Keratinocyte (primary cell): ENCODE measurements at regions not wholly inside any gene's neighbourhood (a gene's known extent, or its start where the extent isn't known, plus 50 kb on each side); places are given as distances from the start of the nearest gene placed in this dataset.

ENCODE experiments used
- DNase-seq: peaks from one replicate; pipeline ENCODE4 v3.0.0-alpha.2; 2011; ENCODE audit warnings: low read depth, missing footprints, low spot score
- FAIRE-seq: peaks from 2 replicates; lab custom pipeline; 2011; peaks lifted over from hg19 to GRCh38; lab: Jason Lieb, UNC
- H2AFZ ChIP-seq: 2 replicates; pipeline ENCODE4 v1.6.0; 2012; ENCODE audit warnings: low read length, control low read depth, inconsistent platforms; ENCODE audit not compliant: control insufficient read depth
- H3K27ac ChIP-seq: 2 replicates; pipeline ENCODE4 v1.5.1; 2011; ENCODE audit warnings: low read length; ENCODE audit not compliant: control insufficient read depth, insufficient read depth
- H3K27me3 ChIP-seq: 3 replicates; pipeline ENCODE4 v1.6.0; 2011; ENCODE audit warnings: low read length; ENCODE audit not compliant: control insufficient read depth, insufficient read depth; ENCODE audit errors: extremely low read depth
- H3K36me3 ChIP-seq, 2 experiments: 2 replicates in 1 of 2; 3 replicates in 1 of 2; pipeline ENCODE4 v1.5.1; 2011; ENCODE audit warnings: low read length in 2 of 2, mild to moderate bottlenecking in 1 of 2; ENCODE audit not compliant: control insufficient read depth in 2 of 2, insufficient read depth in 2 of 2; ENCODE audit errors: extremely low read depth in 1 of 2
- H3K4me1 ChIP-seq: 3 replicates; pipeline ENCODE4 v1.5.1; 2011; ENCODE audit warnings: low read length; ENCODE audit not compliant: control insufficient read depth, insufficient read depth; ENCODE audit errors: extremely low read depth
- H3K4me2 ChIP-seq: 3 replicates; pipeline ENCODE4 v1.6.0; 2011; ENCODE audit warnings: low read depth, low read length; ENCODE audit not compliant: control insufficient read depth, insufficient read depth; ENCODE audit errors: extremely low read depth
- H3K4me3 ChIP-seq, 3 experiments: fragments of 200-600 bp in 1 of 3; sonication (generic) in 1 of 3; 2 replicates in 2 of 3; 3 replicates in 1 of 3; pipeline ENCODE4 v1.5.1; 2011 to 2016; ENCODE audit warnings: low read length in 3 of 3, mild to moderate bottlenecking in 3 of 3, control low read depth in 2 of 3, inconsistent platforms in 1 of 3, low read depth in 1 of 3, mixed read lengths in 1 of 3, mixed run types in 1 of 3, moderate library complexity in 1 of 3; ENCODE audit not compliant: control insufficient read depth in 2 of 3, insufficient read depth in 2 of 3; ENCODE audit errors: extremely low read depth in 1 of 3
- H3K79me2 ChIP-seq: 2 replicates; pipeline ENCODE4 v1.6.0; 2012; ENCODE audit warnings: low read length; ENCODE audit not compliant: control insufficient read depth, insufficient read depth
- H3K9ac ChIP-seq: 3 replicates; pipeline ENCODE4 v1.6.0; 2011; ENCODE audit warnings: low read length; ENCODE audit not compliant: control insufficient read depth, insufficient read depth; ENCODE audit errors: extremely low read depth
- H3K9me1 ChIP-seq: 3 replicates; pipeline ENCODE4 v1.6.0; 2011; ENCODE audit warnings: low read length; ENCODE audit not compliant: control insufficient read depth, insufficient read depth; ENCODE audit errors: extremely low read depth
- H3K9me3 ChIP-seq: 2 replicates; pipeline ENCODE4 v1.5.1; 2012; ENCODE audit warnings: low read depth, low read length; ENCODE audit not compliant: control insufficient read depth
- H4K20me1 ChIP-seq: 3 replicates; pipeline ENCODE4 v1.6.0; 2011; ENCODE audit warnings: low read length; ENCODE audit not compliant: control insufficient read depth, insufficient read depth; ENCODE audit errors: extremely low read depth
- CTCF ChIP-seq, 3 experiments: IDR thresholded peaks in 1 of 3; conservative IDR thresholded peaks in 1 of 3; optimal IDR thresholded peaks in 1 of 3; 2 replicates in 2 of 3; 3 replicates in 1 of 3; pipeline versions ENCODE3 to v1.5.1; 2011; ENCODE audit warnings: low read length in 3 of 3, mild to moderate bottlenecking in 3 of 3, moderate library complexity in 2 of 3, control low read depth in 1 of 3, inconsistent platforms in 1 of 3; ENCODE audit not compliant: insufficient read depth in 2 of 3; ENCODE audit errors: extremely low read depth in 1 of 3
- EZH2 ChIP-seq: IDR thresholded peaks from one replicate; pipeline ENCODE4 v1.6.1; 2012; ENCODE audit warnings: inconsistent platforms, mild to moderate bottlenecking, low read length, moderate library complexity
- dilution Hi-C: fragments of 300-500 bp; cut with MboI; formaldehyde crosslinking; loops from one replicate; pipeline ENCODE4 v1.7.0; 2020; ENCODE audit warnings: low sequenced_read_pairs; ENCODE audit not compliant: extremely low pct_ligation_motif_present

DNA sequence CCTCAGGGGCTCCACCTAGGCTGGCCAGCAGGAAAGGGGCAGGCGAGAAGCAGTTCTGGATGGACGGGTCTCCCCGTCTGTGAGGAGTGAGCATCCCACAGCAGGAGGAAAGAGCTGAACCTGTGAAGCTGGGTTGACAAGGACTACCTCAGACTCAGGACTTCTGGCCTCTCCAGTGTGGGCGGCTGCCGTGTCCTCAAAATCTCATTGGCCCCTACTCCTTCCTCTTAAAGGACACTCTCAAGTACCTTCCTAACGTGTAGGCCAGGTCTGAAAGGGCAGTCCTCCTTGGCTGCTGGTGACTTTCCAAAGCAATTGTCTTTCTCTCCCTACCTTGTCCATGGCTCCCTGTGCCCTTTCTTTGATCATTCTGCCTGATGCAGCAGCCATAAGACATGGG, 107.0 kb upstream of the AKIP1 start:
- Histone ChIP-seq H3K4me3 (no peak overlapping the region), H3K9me3 (no peaks in the 10 kb centered on the region), H3K27ac (no peak overlapping the region), H3K9me1 (no peaks in the 10 kb centered on the region), H3K9ac (no peak overlapping the region), H3K79me2 (peaks cover 80% of the 10 kb centered on the region), H3K4me1 (peaks cover 24% of the 10 kb centered on the region), H3K27me3 (no peaks in the 10 kb centered on the region), H2AFZ (no peak overlapping the region), H3K36me3 (peaks cover 8 to 14% of the 10 kb centered on the region in 2 experiments), H3K4me2 (no peak overlapping the region), H4K20me1 (no peaks in the 10 kb centered on the region)
- DNase-seq (no peak), FAIRE-seq (no peak)
- TF ChIP-seq CTCF (optimal IDR thresholded peaks at IDR 0.05 in 1 of 3, IDR thresholded peaks at IDR 0.05 in 1 of 3, conservative IDR thresholded peaks at IDR 0.05 in 1 of 3; ENCODE audit: extremely low read depth in 1 of 3, insufficient read depth in 2 of 3, low read length in 3 of 3) (no peak), EZH2 (no peak)
- dilution Hi-C loops: no loop called here

GRCh38 chr11:8805296-8805695, 105.7 kb upstream of the AKIP1 start:
- Histone ChIP-seq H3K27me3 (no peaks in the 10 kb centered on the region), H4K20me1 (no peaks in the 10 kb centered on the region), H3K79me2 (peaks cover 84% of the 10 kb centered on the region), H3K4me3 (no peak overlapping the region), H3K9me3 (no peaks in the 10 kb centered on the region), H3K4me1 (peaks cover 29% of the 10 kb centered on the region), H3K27ac (no peak overlapping the region), H3K9ac (no peak overlapping the region), H2AFZ (no peak overlapping the region), H3K4me2 (no peak overlapping the region), H3K36me3 (peaks cover 7 to 8% of the 10 kb centered on the region in 2 experiments), H3K9me1 (no peaks in the 10 kb centered on the region)
- TF ChIP-seq EZH2 (no peak), CTCF (optimal IDR thresholded peaks at IDR 0.05 in 1 of 3, IDR thresholded peaks at IDR 0.05 in 1 of 3, conservative IDR thresholded peaks at IDR 0.05 in 1 of 3; ENCODE audit: extremely low read depth in 1 of 3, insufficient read depth in 2 of 3, low read length in 3 of 3) (no peak)
- DNase-seq (no peak), FAIRE-seq (no peak)
- dilution Hi-C loops: no loop called here
